ENCODE measurements at regions not wholly inside any gene's neighbourhood (a gene's known extent, or its start where the extent isn't known, plus 50 kb on each side); places are given as distances from the start of the nearest gene placed in this dataset.

DNA sequence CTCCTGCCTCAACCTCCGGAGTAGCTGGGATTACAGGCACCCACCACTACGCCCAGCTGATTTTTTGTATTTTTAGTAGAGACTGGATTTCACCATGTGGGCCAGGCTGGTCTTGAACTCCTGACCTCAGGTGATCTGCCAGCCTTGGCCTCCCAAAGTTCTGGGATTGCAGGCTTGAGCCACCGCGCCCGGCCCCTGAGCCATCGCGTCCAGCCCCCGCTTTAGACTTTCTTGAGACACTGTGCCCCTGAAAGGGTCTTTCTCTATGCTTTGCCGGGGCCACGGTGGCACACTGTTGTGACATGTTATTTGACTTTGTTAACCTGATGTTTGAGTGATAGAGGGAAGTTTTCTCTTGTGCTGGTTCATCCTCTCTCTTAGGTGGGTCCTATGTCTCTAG lies 186.4 kb downstream of the BTG1 start:
- DNase-seq: no peak

DNA sequence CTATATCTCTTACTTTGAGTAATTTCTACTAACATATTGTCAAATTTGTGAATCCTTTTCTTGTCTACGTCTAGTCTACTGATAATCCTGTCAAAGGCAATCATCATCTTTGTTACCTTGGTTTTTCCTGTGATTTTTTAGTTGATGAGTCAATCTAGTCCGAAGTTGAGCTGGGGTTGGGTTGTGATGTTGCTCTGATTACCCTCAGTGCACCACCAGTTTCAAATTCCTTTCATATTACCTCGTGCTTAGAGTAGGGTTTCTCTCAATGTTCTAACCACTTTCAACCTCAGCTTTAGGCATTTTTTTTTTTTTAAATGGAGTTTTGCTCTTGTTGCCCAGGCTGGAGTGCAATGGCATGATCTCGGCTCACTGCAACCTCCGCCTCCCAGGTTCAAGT lies 186.8 kb downstream of the BTG1 start:
- DNase-seq: peak; percentile 72

DNA sequence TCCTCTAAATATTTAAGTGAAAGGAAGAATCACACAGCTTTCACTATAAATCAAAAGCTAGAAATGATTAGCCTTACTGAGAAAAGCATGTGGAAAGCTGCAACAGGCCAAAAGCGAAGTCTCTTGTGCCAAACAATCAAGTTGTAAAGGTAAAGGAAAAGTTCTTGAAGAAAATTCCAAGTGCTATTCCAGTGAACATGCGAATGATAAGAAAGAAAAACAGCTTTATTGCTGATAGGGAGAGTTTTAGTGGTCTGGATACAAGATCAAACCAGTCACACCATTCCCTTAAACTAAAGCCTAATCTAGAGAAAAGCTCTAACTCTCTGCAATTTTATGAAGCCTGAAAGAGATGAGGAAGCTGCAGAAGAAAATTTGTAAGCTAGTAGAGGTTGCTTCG lies 190.9 kb downstream of the BTG1 start:
- no peak for DNase-seq

DNA sequence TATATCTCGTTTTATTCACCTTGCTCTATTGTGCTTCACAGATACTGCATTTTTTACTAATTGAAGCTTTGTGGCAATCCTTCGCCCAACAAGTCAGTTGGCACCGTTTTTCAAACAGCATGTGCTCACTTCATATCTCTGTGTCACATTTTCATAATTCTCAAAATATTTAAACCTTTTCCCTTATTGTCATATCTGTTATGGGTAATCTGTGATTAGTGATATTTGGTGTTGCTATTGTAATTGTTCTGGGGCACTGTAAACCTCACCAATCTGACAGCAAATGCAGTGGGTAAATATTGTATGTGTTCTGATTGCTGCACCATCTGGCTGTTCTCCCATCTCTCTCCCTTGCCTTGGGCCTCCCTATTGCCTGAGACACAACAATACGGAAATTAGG lies 191.3 kb downstream of the BTG1 start:
- no peak for DNase-seq

DNA sequence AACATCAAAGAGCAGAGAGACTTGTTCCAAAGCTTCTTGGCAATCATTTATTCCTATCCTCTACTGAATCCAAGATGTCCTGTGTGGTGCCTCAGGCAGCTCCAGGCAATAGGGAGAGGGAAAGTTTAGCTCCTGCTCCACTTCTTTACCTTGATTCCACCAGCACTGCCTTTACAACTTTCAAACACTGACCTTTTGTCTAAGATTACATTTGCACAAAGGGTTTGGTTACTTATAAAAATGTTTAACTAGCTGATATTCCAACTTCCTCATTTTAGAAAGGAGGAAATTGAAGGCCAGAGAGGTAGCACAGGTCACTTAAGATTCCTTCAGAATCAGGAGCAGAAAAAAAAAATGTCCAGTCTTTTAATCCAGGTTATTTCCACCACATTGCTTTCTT lies 192.7 kb downstream of the BTG1 start:
- no peak for DNase-seq

DNA sequence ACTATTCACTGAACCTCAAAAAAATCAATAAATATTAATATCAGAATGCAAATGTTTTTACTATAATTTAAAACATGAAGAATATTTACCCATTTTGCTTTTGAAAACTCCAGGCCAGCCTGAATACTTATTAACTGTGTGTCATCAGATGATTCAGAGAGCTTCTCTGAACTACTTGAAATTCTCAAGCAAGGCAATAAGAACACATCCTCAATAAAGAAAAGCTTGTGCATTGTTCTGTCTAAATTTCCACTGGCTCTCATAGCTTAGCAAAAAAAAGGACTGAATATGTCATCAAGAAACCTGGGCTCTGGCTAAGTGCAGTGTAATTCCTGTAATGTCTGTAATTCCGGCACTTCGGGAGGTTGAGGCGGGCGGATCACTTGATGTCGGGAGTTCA lies 194.1 kb downstream of the BTG1 start:
- DNase-seq: no peak

DNA sequence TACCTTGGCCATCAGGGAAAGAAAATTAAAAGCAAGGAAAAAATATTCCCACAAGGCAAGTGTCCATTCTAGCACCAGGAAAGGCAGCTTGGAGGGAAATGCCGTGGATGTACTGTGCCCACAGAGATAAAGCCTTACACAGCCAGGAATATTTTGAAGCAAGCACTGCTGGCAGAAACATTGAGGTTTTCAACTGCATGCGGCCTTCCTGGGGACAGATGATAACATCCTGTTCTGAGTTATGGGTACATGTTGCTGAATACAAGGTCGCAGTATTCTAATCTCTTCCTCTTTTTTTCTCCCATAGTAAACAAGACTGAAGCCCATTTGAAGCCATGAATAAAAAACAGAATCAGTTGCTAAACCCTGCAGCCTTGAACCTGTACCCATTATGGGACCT lies 197.1 kb downstream of the BTG1 start:
- no peak for DNase-seq

DNA sequence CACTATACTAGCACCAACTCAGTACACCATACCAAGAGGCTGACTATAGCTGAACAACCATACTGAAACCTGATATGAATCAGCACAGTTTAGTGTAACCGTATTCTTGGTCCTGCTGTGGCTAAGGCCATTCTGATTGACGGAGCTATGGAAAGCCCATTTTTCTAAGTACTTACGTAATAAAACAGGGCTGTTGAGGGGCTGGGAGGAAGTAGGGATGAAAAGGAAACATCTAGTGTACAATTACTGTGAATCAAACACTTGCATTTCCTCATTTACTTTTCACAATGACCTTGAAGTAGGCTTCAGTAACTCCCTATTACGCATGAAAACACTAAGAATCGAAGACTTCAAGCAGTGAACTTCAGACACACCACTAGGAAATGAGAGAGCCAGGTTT lies 198.2 kb downstream of the BTG1 start:
- no peak for DNase-seq

DNA sequence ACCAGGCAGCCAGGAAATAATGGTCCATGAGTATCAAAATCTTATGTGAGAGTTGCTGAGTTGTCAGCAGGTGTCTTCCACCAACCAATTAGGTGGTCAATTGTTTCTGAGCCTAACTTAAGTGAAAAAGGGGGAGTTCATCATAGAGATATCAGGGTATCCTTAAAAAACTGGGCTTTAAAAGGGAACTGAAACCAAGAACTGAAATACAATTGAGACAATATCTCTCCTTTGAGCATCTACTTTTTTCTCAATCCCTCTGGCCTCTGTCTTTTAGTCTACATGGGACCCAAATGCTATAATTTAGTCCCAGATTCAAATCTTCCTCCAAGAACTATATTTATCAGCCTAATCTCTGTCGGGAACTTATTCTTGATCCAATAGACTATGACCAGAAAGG lies 201.0 kb downstream of the BTG1 start:
- no peak for DNase-seq

DNA sequence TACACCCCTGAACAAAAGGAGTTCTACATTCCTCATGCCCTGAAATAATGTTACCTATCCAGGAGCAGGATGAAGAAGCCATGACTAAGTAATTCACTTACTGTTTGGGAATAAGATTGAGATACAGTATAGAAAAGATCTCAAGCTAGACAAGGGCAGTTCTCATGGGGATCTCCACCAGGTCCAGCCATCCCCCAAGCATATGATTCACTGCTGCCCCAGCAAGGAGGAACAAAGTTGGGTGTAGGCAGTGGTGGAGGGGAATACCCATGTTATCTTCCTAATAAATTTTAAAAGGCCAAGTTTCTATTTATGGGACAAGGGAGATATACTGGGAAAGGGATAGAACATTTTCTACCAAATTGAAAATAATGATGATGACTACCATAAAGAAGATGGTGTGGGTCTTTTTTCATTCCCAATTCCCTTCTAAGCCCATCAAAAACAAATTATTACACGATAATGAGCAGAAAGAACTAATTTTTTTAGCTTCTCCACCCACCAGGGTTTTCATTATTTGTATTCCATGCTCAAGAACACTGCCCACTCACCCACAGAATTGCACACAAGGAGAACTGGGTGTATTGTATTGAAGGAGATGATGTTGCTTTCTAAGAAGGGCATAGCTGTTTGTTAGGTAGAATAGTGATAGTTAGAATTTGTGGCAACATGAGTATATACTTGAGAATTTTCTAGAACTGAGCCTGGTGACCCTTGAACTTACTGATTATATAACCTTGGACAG lies 204.6 kb downstream of the BTG1 start:
- DNase-seq: no peak

DNA sequence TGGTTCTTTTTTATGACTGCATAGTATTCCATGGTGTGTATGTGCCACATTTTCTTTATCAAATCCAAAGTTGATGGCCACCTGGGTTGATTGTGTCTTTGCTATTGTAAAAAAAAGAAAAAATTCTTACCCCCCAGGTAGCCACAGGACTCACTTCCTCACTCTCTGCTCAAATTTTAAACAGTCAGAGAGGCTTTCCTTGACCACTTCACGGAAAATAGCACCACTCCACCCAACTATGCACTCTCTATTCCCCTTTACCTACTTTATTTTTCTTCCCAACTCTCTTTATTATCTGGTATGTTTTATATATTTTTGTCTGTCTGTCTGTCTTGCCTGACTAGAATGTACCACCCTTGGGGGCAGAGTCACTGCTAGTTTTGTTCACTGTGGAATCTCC lies 205.3 kb downstream of the BTG1 start:
- no peak for DNase-seq

DNA sequence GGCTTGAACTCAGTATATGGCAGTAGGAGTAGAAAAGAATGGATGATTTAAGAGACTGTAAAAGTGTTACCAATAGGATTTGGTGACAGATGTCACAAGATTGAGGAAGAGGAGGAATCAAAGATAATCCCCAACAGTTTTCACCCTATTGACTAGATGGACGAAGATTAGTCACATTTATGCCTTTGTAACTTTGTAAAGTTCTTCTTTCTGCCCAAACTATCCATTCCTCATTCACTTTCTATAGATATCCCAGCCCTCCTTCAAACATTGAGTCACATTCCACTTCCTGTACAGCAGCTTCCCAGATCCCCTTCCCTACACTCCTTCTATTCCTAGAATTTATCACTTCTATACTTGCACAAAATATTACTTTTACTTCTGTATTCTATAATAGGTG lies 207.9 kb downstream of the BTG1 start:
- DNase-seq: no peak

DNA sequence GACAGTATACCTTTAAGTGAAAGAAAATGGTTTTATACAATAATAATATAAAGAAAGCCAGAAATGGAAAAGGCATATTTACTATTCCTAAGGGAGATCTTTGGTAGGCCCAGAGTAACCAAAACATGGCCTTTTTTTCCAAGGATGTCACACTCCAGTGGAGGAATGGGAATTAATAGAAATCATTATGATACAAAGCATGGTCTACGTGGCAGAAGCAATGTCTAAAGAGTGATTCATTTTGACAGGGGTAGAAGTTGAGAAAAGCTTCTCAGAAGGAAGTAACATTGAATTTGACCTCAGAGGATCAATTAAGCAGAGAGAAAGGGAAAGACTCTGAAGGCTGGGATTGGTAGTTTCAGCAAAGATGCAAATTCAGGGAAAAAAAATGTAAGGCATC lies 208.6 kb downstream of the BTG1 start:
- DNase-seq: no peak

DNA sequence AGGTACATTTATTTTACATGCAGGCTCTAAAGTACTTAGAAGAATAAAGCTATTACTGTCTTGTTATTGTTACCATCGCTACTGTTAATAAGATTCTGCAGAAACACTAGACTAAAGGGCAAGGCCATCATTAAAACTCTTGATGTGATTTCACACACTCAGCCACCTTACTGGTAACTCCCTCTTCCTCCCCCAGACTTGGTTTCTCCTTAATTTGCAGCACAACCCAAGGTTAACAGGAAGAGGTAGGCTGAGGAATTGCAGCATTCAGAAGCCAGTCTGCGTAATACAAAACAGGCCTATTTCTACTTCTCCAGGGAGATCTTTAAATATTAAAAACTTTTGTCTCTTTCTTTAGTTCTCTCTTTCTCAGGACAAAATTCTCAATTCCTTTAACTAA lies 210.3 kb downstream of the BTG1 start:
- no peak for DNase-seq

DNA sequence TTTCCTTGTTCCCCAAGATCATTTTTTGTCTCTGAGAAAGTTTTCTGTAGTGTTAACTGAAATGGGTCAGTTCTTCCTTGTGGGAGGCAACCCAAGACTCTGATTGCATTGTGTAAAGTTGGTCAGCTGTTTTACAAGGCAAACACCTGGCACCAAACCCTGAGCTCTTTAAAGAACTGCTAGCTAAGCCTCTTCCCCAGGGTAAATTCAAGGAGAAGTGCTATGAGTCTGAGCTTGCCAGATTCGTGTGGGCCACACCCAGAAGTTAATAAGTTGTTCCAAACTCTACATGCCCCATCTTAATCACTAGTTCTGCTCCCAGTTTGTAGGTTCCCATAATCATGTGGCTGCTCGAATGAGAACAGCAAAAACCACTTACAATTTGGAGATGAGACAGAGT lies 214.5 kb downstream of the BTG1 start:
- no peak for DNase-seq

DNA sequence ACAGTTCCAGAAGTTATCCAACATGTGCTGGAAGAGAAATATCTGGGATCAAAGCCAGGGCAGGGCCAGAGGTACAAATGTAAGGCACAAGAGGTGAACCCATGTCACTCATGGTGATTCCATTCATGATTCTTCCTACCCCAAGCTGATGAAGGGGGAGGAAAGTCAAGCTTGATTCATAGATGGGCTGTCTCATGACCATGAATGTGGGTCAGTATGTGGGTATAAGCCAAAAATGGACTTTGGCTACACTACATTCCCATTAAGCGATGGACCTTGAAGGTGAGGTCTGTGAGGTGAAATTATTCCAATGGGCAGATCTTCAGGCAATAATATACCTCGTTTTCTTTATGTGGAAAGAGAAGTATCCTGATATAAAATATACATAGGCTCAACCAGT lies 217.1 kb downstream of the BTG1 start:
- no peak for DNase-seq

DNA sequence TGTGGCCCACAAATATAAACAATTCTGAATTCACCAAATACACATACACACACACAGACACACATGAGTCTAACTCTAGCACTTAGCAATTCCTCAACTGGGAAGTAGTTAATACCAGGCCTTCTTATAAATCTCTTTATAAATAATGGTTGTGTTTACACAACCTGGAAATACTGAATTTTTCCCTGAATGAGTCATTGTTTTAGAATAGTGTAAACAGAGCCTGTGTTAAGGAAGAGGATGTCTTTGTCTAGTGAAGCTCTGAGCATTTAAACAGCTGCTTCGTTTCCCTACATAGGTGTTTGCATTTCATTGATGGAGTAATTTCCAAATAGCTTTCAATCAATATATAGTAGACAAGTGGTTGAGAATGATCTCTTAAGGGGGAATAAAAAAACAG lies 218.8 kb downstream of the BTG1 start:
- DNase-seq: no peak

DNA sequence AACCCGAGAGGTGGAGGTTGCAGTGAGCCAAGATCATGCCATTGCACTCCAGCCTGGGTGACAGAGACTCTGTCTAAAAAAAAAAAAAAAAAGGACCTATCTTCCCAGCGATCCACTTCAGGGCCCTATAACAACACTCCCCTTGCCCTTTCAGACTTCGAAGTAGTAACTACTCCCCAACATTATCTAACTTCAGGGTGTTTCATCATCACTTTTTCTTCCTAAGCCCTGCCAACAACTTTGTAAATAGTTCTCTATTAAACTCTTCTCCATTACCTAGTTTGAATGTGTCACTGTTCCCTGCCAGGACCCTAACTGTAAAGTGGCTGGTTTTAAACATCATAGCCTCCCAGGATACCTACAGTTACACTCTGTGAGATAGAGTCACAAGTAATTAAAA lies 220.8 kb downstream of the BTG1 start:
- DNase-seq: no peak

DNA sequence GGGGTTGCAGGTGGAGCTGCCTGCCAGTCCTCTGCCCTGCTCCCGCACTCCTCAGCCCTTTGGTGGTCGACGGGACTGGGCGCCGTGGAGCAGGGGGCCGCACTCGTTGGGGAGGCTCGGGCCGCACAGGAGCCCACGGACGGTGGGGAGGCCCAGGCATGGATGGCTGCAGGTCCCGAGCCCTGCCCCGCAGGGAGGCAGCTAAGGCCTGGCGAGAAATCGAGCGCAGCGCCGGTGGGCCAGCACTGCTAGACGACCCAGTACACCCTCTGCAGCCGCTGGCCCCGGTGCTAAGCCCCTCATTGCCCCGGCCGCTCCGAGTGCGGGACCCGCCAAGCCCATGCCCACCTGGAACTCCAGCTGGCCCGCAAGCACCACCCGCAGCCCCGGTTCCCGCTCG lies 221.8 kb downstream of the BTG1 start:
- no peak for DNase-seq

DNA sequence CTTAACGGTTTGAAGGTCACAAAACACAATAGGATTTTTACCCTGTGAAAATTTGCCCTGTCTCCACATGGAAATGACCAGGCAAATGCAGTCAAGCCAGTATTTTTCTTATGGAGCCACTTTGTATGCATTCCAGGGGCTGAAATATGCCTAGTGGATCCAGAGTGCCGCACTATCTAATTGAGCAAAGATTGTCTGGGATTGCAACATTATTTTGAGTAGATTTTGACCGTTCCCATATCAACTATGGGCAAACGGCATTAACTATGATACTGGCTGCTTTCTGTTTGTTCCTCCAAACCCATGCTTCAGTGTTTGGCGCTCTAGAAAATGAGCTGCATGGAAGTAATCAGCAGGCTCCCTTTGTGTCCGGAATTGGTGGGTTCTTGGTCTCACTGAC lies 223.0 kb downstream of the BTG1 start:
- no peak for DNase-seq

DNA sequence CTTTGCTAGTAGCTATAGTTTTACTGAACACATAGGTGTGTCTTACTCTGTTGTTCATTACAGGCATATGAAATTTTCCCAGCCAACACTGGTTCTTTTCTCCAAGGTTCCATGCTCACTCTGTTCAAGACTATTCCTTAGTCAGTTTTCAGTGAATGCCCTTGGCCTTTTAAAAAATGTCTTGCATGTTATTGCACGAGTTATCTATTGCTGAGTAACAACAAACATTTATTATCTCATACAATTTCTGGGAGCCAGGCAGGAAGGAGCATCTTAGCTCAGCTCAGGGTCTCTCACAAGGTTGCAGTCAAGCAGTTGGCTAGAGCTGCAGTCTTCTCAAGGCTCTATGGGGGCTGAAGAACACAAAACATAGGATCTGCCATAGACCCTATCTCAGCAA lies 223.5 kb downstream of the BTG1 start:
- no peak for DNase-seq

DNA sequence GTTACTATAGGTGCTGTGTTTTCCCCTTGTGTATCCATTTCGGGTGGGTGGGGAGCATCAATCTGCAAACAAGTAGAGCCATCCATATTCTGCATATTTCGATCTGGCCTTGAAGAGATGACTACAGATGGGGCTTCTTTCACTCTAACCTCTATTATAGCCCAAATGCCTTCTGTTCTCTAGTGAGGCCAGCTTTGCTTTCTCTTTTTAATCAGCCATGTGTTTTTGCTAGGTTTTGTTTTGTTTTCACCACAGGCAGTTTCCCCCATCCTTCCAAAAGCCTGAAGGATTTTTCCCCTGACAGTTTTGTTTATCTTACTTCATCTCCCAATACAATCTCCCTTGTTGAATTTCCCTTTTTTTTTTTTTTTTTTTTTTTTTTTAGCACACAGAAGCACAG lies 224.1 kb downstream of the BTG1 start:
- no peak for DNase-seq

DNA sequence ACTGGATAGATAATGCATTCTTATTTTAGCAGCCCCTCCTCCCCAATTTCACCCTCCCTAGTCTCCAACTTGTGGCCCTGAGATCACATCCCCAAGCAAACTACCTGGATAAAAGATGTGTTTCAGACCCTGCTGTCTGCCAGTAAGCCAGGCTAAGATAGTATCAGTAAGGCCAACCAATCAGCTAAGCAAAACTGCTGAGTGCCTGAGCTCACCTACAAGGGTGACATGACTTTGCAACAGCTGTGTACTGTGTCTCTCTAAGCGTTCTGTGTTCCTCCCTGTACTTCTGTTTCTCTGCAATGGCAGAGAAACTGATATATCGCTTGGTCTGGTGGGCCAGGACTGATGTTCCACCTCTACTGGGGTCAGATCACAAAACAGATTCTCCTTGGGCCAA lies 224.9 kb downstream of the BTG1 start:
- peak; percentile 63 for DNase-seq

DNA sequence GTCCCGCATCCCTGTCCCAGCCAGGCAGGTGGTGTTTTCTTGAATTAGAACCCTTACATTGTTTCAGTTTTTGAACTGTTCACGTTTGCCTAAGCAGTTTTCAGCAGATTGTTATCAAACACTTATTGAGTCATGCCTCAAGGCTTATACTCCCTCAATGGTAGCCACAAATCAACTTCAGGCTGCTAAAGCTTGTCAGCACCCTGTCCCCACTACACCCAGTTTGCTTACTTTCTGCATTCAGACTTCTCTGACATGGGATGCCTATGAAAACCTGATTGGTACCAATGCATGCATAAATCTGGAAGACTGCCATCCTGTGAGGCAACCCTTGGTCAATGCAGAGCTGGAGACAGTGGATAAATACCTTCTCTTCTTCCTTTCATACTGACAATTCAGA lies 225.4 kb downstream of the BTG1 start:
- DNase-seq: no peak

DNA sequence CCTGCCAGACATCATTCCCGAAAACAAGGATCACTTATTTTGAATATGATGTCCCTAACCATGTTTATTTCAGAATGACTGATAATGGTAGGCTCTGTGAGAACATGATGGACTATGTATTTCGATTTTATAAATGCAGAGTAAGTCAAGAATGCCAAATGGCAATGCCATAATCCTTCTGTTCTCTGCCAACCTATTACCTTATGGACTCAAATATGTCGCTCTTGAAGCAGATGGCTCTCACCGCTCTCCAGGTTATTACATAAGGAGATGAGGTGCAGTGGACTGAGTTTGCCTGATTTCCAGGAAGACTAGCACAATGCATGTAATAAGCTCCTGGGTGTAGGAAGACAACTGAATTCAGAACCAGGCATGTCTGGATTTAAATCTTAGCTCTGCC lies 227.2 kb downstream of the BTG1 start:
- DNase-seq: no peak

DNA sequence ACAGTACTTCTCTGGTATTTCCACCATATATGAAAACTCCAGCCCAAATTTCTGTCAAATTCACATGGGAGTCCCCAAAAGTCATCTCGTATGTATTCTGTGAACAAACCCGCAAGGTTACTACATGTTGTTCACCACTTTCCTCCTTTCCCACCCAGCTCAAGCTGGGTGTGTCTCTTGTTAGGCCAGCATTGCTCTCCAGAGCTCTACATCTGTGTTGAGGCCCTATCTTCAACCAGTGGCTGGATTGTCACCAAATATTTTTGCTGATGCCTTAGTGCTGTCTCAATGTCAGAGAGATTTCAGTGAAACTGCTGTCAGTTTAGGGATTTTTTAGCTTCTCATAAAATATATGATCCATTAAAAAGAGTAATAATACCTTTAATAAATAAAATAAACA lies 230.9 kb downstream of the BTG1 start:
- no peak for DNase-seq
